ENCODE measurements at regions not wholly inside any gene's neighbourhood (a gene's known extent, or its start where the extent isn't known, plus 50 kb on each side); places are given as distances from the start of the nearest gene placed in this dataset.

DNA sequence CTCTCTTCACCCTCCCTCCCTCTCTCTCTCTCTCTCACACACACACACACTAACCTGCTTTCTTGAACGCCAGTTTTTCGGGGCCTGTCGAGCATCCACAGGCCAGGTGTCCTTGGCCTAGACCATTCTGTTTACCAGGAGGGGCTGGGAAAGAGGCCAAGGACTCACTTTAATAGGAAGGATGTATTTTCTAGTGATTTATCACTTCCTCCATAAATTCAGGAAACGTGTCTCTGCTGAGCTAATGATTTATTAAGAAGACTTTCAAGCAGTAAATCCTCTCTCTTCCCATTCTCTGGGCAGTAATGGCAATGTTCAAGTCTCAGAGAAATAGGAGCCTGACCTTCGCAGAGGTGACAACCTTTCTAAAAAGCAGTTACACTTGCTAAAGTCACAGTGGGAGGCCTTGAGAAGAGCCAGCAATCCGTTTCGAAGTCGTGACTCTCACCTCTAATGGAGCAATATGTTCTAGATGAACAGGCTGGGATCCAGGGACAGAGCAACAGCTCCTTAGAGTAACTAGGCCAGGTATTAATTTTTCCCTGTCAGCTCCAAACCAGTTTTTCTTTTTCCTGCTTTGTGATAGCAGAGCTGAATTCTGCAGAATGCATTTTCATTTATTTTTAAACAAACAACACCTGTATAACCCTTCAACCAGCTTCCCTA lies 1357.5 kb upstream of the SORCS1 start:
- no peak for DNase-seq (ENCODE audit: low spot score)

DNA sequence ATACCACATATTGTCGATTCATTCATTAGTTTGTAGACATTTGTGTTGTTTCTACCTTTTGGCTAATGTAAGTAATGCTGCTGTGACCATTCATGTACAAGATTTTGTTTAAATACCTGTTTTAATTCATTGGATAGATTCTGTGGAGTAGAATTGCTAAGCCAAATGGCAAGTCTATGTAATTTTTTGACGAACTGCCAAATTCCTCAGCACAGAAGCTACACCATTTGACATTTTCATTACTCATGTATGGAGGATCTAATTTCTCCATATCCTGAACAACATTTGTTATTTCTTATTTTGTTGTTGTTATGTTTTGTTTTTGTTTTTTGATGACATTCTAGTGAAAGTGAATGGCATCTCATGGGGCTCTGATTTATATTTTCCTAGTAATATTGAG lies 1351.3 kb upstream of the SORCS1 start:
- DNase-seq (ENCODE audit: low spot score), result no peak

DNA sequence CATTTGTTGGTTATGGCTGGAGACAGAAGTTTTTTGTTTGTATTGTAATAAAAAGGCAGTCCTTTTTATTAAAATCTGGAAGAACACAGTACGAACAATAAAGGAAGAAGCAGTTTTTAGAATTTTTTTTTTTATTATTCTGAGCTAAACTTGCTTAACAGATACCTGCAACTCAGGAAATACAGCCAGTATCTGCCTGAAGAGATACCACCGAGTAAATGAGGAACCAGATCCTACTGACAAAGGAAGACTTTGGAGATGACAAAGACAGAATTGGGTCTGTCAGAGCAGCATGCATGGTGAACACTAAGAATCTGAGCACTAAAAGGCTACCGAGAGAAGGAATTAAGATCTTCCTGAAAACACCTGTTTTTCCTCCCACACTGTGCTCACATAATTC lies 1335.9 kb upstream of the SORCS1 start:
- no peak for DNase-seq (ENCODE audit: low spot score)

DNA sequence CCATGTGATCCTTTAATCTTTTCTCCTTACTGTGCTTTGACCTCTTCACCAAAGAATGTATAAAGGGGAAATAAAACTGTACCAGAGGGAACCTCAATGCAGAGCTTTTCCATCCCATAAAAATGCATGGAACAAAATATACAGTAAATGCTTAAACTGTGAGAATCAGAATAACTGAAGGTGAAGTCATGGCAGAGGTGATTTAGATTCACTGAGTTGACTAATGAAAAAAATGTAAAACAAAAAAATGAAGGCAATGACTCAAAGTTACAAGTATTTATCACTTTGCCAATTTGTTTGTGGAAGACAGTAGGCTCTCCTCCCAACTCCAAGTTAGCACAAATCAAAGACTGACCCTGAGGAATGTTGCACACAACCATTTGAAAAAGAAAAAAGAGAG lies 1331.6 kb upstream of the SORCS1 start:
- no peak for DNase-seq (ENCODE audit: low spot score)

DNA sequence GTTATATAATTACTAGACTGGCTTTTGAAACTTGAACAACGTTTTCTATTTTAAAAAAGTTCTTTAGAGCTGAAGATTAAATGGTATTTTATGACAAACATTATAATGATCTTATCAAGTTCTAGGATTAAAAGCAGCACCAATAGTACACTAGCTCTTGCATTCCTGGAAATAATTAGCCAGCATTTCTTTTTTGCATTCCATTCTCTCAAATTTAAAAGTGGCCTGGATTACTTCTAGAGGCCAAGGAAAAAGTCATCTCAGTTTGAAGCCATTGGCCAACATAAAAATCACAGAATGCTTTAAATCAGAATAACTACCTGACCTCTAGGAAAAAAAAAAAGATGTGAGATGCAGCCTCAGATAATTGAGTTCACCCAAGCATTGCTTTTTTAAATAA lies 1326.4 kb upstream of the SORCS1 start:
- DNase-seq (ENCODE audit: low spot score), result no peak

DNA sequence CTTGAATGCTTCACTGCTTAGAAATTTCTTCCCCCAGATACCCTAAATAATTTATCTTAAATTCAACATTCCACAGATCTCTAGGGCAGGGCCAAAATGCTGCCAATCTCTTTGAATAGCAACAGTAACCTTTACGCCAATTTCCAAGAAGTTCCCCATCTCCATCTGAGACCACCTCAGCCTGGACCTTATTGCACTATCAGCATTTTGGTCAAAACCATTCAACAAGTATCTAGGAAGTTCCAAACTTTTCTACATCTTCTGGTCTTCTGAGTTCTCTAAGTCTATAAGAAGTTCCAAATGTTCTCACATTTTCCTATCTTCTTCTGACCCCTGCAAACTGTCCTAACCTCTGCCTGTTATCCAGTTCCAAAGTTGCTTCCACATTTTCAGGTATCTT lies 1306.9 kb upstream of the SORCS1 start:
- no peak for DNase-seq (ENCODE audit: low spot score)

DNA sequence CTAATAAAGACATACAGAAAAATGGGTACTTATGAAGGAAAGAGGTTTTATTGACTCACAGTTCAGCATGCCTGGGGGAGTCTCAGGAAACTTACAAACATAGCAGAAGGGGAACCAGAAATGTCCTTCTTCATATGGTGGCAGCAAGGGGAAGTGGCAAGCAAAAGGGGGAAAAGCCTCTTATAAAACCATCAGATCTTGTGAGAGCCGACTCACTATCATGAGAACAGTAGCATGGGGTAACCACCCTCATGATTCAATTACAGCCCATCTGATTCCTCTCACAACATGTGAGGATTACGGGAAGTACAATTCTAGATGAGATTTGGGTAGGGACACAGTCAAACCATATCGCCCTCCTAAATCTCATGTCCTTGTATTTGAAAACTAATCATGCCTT lies 1305.4 kb upstream of the SORCS1 start:
- no peak for DNase-seq (ENCODE audit: low spot score)

DNA sequence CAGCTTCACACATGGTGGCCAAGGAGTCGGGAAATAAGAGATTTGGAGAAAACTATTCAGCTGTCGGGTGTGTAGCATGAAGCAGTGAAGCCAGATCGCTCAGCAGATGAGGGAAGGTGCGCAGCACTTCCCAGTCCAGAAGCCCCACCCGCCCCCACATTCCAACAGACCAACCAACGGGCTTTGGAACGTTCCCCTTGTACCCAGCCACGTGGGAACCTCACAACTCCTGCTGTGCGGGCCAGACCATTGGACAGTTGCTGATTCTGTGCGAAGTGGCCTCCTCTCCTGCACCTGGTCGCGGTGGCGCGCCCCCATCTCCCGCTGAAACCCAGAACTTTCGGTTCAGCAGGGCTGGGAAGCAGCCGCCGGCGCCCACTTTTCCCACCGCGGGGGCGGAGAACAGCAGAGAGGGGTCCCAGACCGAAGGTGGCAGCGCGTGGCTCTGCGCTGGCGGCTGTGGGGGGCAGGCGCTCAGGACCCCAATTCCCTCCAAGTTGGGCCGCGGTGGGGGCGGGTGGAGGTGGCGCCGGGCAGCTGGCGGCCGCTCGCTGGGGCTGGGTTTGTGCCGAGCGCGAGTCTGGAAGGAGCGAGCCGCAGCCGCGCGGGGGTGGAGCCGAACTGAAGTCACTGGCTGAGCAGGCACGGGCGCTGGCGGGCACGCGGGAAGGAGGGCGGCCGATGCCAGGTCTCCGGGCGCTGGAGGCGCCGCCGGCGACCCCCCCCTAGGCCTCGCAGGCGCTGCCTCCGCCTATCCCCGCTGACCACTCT lies 1301.5 kb upstream of the SORCS1 start:
- peak; percentile 68 for DNase-seq (ENCODE audit: low spot score)

DNA sequence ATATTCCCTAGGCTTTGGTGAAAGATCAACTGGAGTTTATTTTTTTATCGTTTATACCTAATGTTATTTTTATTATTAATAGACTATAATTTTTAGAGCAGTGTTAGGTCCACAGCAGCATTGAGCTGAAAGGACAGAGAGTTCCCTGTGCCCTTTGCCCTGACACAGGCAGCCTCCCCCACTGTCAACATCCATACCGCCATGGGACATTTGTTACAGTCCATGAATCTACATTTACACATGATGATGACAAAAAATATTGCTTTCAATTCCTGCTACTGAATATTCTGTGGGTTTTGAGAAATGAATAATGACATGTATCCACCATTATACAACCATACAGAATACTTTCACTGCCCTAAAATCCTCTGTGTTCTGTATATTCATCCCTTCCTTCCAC lies 1297.5 kb upstream of the SORCS1 start:
- DNase-seq (ENCODE audit: low spot score), result no peak

DNA sequence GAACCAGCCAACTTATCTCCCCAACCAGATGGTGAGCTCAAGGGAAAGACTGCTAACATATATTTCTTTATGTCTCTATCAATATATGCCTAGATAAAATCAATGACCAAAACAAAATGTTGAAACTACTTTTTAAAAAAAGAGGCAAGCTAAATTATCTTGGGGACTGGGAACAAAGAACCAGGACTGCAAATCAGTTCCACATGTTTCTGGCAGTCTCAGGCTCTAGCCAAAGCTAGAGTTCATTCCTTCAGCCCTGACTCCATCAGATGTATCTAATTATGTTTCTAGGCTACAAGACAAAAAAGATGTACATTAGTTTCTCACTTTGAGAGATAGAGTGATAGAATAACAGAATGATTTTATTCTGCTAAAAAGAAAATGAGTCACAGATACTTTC lies 1290.3 kb upstream of the SORCS1 start:
- DNase-seq (ENCODE audit: low spot score), result no peak

DNA sequence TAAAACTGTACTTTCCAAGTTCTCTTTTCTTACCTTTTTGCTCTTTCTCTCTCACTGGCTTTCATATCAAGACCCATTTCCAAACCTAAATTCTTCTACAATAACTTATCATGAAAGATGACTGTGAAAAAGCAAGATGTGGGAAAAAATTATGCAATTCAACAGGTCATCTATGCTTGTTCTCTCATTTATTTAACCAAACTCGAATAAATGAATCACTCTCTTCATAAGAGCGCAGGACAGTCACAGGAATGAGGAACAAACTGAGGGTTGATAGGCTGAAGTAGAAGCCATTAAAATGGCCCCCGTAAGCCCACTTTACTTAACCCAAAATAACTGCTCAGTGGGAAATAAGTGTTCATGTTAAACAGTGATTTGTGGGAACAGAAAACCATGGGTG lies 1289.7 kb upstream of the SORCS1 start:
- DNase-seq (ENCODE audit: low spot score), result no peak

DNA sequence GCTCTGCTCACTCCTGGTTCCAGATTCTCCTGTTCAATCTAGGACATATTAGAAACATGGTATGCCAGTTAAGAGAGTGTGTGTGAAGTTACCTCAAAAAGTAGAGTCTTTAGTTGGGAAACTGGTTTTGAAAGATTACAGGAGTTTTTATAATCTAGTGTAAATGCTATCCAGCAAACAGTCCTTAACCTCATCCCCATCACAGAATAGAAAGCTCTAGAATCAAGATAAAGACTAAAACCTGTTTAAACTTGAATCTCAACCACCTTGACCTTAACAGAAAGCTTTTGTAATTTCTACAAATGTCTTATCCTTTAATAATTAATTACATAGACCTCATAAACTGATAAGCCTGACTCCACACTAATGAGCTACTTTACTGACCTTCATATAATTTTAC lies 1288.7 kb upstream of the SORCS1 start:
- DNase-seq (ENCODE audit: low spot score), result no peak

DNA sequence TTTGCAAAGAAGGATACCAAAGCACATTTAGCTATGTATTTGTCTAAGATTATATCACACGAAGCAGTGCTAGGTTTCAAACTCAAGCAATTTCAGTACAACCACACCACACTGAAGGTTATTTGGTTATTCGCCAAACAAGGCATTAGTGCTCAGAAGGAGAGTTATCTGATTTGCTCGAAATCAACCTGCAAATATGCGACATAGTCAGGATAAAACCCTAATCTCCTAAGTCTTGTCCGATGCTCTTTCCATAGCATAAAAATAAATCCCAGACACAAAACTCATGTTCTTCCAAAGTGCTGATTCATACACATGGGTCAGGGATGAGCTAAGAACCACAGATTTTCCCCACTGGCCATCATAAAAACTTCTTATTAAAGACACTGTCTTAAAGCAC lies 1288.0 kb upstream of the SORCS1 start:
- no peak for DNase-seq (ENCODE audit: low spot score)

DNA sequence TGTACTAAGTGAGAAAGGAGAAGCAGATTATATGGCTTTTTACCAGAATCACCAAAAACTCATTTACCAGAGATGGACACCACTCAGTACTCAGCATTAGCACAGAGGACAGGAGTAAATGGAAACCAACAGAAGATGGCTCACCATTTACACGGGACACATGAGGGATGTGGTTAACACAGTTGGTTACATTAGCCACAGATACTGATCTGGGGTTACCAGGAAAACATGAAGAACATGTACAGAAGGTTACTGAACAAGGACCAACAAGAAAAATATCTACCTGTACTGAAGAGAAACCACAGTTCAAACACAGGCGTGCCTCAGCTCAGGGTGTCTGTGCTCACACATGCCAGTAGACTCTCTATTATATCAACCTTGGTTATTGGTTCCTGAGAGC lies 1285.8 kb upstream of the SORCS1 start:
- DNase-seq (ENCODE audit: low spot score), result no peak

DNA sequence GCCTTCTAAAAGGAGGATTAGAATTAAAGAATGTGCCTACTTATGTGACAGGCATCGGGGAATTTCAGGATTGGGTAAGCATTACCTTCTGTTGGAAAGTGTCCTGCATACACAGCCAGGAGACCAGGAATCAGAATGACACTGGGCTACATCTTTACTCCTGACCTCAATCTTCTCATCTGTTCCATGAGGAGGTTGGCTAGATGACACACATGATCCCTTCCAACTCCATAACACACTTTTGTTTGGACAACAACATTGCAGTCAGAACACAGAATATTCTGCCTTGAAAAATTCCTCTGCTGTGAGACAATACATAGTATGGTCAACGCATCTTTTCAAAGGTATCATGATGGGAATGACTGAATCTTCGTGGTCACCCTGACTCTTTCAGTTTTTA lies 1281.2 kb upstream of the SORCS1 start:
- DNase-seq (ENCODE audit: low spot score), result no peak

DNA sequence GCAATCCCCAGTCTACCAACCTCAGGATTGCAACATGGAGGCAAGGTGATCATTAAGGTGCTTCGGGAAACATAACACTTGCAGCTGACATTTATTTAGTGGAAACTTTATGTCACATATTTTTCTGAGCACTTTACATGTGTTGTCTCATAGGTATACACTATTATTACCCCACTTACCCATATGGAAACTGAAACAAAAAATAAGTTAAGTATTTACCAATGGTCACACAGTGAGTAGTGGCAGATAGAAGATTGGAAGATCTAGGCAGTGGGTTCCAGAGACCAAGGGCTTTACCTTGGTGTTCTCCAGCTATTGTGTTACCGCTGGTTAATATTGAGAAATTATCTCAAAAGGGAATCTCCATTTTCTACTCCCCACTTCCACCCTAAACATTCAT lies 1279.1 kb upstream of the SORCS1 start:
- no peak for DNase-seq (ENCODE audit: low spot score)

DNA sequence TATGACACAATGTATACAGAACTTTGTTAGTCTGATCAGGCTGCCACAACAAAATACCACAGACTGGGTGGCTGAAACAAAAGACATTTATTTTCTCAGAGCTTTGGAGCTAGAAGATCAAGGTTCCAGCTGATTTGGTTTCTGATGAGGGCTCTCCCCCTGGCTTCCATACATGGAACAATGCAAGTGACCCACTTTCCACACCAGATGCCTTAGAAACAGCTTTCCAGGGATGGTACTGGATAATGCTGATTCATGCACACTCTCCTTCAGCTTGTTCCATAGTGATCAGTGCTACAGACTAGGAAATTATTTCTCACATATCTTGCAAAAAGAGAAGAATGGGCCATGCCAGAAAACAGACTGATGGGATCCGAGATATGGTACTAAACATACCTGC lies 1274.9 kb upstream of the SORCS1 start:
- DNase-seq (ENCODE audit: low spot score), result no peak

DNA sequence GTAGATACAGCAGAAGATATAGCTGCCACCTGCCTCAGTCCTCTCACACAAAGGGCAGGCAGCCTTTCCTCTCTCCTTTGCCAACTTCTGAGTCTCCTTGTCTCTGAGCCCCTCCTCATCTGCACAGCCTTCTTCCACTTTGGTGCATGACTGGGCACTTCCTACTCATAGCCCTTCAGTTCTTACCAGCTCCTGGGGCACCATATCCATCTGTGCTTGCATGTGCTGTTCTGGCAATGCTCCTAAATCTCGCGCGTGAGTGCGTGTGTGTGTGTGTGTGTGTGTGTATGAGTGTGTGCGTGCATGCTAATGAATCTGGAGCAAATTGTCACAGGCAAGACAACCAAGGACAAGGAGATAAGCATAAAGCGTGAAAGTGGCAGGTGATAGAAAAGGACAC lies 1271.6 kb upstream of the SORCS1 start:
- DNase-seq (ENCODE audit: low spot score), result no peak

DNA sequence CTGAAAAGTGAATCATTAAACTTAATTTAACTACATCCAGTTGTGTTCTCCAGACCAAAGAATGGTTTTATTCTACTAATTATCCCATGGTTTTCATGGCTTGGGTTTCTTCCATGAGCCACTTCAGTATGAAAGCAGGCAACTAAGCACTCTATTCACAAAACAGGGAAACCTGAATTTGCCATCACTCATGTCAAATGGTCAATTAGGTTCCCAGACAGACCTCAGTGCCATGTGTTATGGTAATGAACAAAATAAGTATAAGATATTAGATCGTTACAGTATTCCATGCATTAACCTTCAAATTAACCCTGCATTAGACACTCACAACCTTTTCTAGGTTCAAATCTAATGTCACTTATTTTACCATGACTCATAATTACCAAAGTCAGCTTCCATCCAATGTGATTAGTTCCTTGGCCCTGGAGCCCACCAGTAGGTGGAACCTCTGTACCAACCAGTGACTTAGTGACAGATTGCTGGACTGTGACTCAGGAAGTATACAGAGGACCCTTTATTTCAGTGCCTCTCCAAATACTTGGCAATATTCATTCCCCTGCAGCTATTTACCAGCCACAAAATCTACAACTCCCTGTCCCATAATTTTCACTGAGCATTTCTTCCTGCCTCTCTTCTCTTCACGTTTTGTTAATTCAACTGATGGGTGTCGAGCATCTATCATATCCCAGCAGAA lies 1270.2 kb upstream of the SORCS1 start:
- no peak for DNase-seq (ENCODE audit: low spot score)

DNA sequence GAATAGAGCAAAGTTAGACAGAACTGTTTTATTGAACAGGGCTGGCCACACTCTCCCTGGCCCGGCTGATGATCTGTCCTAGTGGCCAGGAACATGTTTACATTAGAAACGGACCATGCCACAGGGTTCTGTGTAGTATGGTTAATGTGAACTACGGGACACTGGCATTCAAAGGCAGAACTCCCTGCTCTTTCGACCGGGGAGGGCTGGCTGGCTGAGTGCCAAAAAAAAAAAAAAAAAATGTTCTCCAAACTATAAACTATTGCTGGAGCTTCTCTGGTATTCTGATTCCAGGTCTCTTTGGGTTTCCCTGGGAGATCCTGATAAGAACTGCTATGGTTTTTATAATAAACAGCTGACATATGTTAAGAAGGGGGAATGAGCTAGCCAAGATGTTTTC lies 1262.6 kb upstream of the SORCS1 start:
- DNase-seq (ENCODE audit: low spot score), result no peak

DNA sequence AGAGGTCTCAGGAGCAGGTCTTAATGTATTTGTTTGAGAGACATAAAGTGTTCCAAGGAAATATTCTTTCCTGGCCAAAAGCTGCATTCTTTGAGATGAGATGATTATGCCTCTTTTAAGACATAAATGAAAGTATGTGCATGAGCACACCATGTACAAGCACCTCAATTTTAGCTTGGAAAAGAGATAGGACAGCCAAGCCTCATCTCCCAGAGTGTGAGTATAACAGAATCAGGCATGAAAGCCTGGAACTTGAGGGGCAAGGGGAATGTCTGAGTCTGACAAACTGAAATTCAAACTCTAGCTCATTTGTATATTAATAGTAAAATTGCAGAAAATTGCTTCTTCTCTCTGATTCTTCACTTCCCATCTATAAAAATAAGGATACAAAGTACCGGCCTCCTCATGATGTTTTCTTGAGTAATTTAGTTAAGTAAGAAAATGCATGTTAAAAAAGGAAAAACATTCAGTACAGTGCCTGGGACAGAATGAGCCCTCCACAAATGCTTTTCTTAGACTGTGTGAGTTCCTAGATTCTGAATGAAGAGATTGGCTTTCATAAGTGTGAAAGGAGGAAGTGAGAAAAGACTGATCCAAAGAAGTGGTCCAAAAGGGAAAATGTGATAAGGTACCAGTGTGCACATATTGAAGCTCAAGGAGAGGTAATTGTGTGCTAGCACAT lies 1260.9 kb upstream of the SORCS1 start:
- DNase-seq (ENCODE audit: low spot score), result no peak

DNA sequence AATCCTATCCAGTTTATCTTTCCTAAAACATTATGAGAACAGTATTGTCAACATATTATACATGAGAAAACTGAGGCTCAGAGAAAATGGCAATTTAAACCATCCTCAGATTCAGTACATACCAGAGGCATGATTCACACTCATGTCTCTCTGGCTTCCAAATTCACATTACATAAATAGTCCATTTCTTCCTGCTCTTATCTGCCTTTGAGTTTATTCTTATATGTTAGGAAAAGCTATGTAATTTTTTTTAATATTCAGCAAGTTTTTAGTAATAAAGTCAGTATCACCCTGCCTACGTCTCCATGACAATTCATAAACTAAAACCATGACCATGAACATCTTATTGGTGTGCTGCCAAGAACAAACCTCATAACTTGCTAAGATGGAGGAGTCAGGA lies 1260.2 kb upstream of the SORCS1 start:
- no peak for DNase-seq (ENCODE audit: low spot score)

DNA sequence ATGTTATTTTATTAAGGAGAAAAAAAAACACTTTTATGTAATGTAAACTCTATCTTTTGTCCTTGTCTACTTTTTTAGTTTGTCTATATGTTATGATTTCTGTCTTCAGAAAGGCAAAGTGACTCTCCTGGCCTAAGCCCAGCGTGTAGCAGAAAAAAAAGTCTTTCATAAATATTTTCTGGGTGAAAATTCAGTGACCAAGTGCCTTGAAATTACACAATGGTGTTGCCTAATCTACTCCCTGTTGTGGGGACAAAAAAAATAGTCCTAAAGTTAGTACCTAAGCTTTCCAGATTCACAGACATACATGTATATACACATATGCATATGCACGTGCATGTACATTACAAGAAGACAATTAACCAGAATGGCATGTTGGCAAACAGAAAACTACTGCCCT lies 1257.8 kb upstream of the SORCS1 start:
- DNase-seq (ENCODE audit: low spot score), result no peak

All from left forelimb (tissue), 1 donor.